ENCODE measurements at regions not wholly inside any gene's neighbourhood (a gene's known extent, or its start where the extent isn't known, plus 50 kb on each side); places are given as distances from the start of the nearest gene placed in this dataset.

GRCh38 chr18:9047715-9048114 lies 54.8 kb upstream of the NDUFV2 start:
- DNase-seq (ENCODE audit: low read depth, low spot score): no peak
- intact Hi-C loops (cut with micrococcal nuclease): no loop called here

GRCh38 chr18:9048236-9048635 lies 54.3 kb upstream of the NDUFV2 start:
- ATAC-seq (no peak), DNase-seq (ENCODE audit: low read depth, low spot score) (no peak)
- no peaks in the 10 kb centered on the region for H3K79me2 ChIP-seq (ENCODE audit: insufficient read depth, low read length)
- H3K4me2 ChIP-seq (ENCODE audit: low read length): no peak overlapping the region
- no peaks in the 10 kb centered on the region for H3K27me3 ChIP-seq (ENCODE audit: insufficient read depth, low read length)
- ChIA-PET CTCF (no interaction called here), RAD21 (ENCODE audit: low non-redundant PET in 1 of 2, low total read pairs in 2 of 2, uncharacterized antibody in 2 of 2, unreplicated experiment in 2 of 2) (no interaction called here), POLR2A (no interaction called here)
- no peaks in the 10 kb centered on the region for H3K4me1 ChIP-seq (ENCODE audit: control insufficient read depth in 1 of 2, insufficient read depth in 2 of 2, low read length in 2 of 2)
- no peaks in the 10 kb centered on the region for H3K36me3 ChIP-seq (ENCODE audit: control insufficient read depth in 1 of 2, insufficient read depth in 2 of 2, low read length in 2 of 2)
- no peak overlapping the region for H3K9ac ChIP-seq (ENCODE audit: low read length)
- no peak overlapping the region for H2AFZ ChIP-seq (ENCODE audit: low read depth, low read length, poor library complexity, severe bottlenecking)
- H3K9me3 ChIP-seq (ENCODE audit: control insufficient read depth in 1 of 2, insufficient read depth in 1 of 2, low read depth in 1 of 2, low read length in 2 of 2): peaks cover 0 to 10% of the 10 kb centered on the region in 2 experiments; a peak in 1 of 4 replicates
- no peaks in the 10 kb centered on the region for H4K20me1 ChIP-seq (ENCODE audit: insufficient read depth)
- no peak overlapping the region for H3K27ac ChIP-seq (ENCODE audit: low read depth, low read length)
- no peak overlapping the region for H3K4me3 ChIP-seq (replicated peaks in 1 of 2; ENCODE audit: low read depth in 1 of 2, low read length in 2 of 2)
- BruUV-seq (replicated peaks): no TSS peak
- no peaks in the 10 kb centered on the region for H3K9me2 ChIP-seq (ENCODE audit: insufficient read depth)
- intact Hi-C loops (cut with micrococcal nuclease): no loop called here
- TF ChIP-seq SIN3A (IDR thresholded peaks at IDR 0.05; ENCODE audit: low read depth) (no peak), CBX3 (IDR thresholded peaks at IDR 0.05; ENCODE audit: low read depth) (no peak), MAX (IDR thresholded peaks at IDR 0.05) (no peak), POLR2AphosphoS5 (IDR thresholded peaks at IDR 0.05; ENCODE audit: low read depth, low read length) (no peak)

More at GRCh38 chr18:9047715-9048114, 54.8 kb upstream of the NDUFV2 start:
- H3K4me2 ChIP-seq (ENCODE audit: low read length): no peak overlapping the region
- ATAC-seq: no peak
- ChIA-PET CTCF (no interaction called here), RAD21 (ENCODE audit: low non-redundant PET in 1 of 2, low total read pairs in 2 of 2, uncharacterized antibody in 2 of 2, unreplicated experiment in 2 of 2) (no interaction called here), POLR2A (no interaction called here)
- no peaks in the 10 kb centered on the region for H3K9me2 ChIP-seq (ENCODE audit: insufficient read depth)
- H4K20me1 ChIP-seq (ENCODE audit: insufficient read depth): no peaks in the 10 kb centered on the region
- no peak overlapping the region for H3K9ac ChIP-seq (ENCODE audit: low read length)
- no peak overlapping the region for H3K4me3 ChIP-seq (replicated peaks in 1 of 2; ENCODE audit: low read depth in 1 of 2, low read length in 2 of 2)
- no peak overlapping the region for H3K27ac ChIP-seq (ENCODE audit: low read depth, low read length)
- no peaks in the 10 kb centered on the region for H3K27me3 ChIP-seq (ENCODE audit: insufficient read depth, low read length)
- no peaks in the 10 kb centered on the region for H3K79me2 ChIP-seq (ENCODE audit: insufficient read depth, low read length)
- H3K4me1 ChIP-seq (ENCODE audit: control insufficient read depth in 1 of 2, insufficient read depth in 2 of 2, low read length in 2 of 2): no peaks in the 10 kb centered on the region
- TF ChIP-seq EZH2phosphoT487 (IDR thresholded peaks at IDR 0.05; ENCODE audit: borderline replicate concordance) (no peak), EZH2 (IDR thresholded peaks at IDR 0.05) (no peak), ZBTB33 (IDR thresholded peaks at IDR 0.05; ENCODE audit: extremely low read depth, insufficient replicate concordance, low read length) (no peak), SIN3A (IDR thresholded peaks at IDR 0.05; ENCODE audit: low read depth) (no peak), MAX (IDR thresholded peaks at IDR 0.05) (no peak)
- H2AFZ ChIP-seq (ENCODE audit: low read depth, low read length, poor library complexity, severe bottlenecking): no peak overlapping the region
- BruUV-seq (replicated peaks): no TSS peak
- no peaks in the 10 kb centered on the region for H3K36me3 ChIP-seq (ENCODE audit: control insufficient read depth in 1 of 2, insufficient read depth in 2 of 2, low read length in 2 of 2)
- peaks cover 0 to 7% of the 10 kb centered on the region in 2 experiments; a peak in 1 of 4 replicates for H3K9me3 ChIP-seq (ENCODE audit: control insufficient read depth in 1 of 2, insufficient read depth in 1 of 2, low read depth in 1 of 2, low read length in 2 of 2)

All from HCT116 (cell line).